Spleen (tissue), 7 donors: ENCODE measurements at regions not wholly inside any gene's neighbourhood (a gene's known extent, or its start where the extent isn't known, plus 50 kb on each side); places are given as distances from the start of the nearest gene placed in this dataset.

Experiments used
- POLR2AphosphoS5 ChIP-seq, 3 donors: sonication (generic); formaldehyde crosslinking; IDR thresholded peaks; one replicate each; pipeline ENCODE4 v1.5.1; 2017; ENCODE audit warnings: antibody characterized with exemption in 3 of 3
- TF ChIP-seq, protein P1 (sequence below), 11 experiments: fragments of 200-600 bp in 7 of 11; fragments of 450-650 bp in 4 of 11; sonication (generic) in 4 of 11; IDR thresholded peaks in 8 of 11; conservative IDR thresholded peaks in 3 of 11; 1 replicate in 7 of 11; 2 replicates in 4 of 11; pipeline versions ENCODE4 v1.4.0 to v1.8.0; 2016 to 2021; ENCODE audit warnings: antibody characterized with exemption in 11 of 11, inconsistent platforms in 4 of 11, mild to moderate bottlenecking in 1 of 11
- donor health status: DM: no; HTN: no; CAD: no; lungs with moderate emphysema.
- donor health status: DM: no; HTN: no; CAD: no.
- donor health status: DM: no; HTN: no; CAD: no.

- TF ChIP-seq, protein P1, sequence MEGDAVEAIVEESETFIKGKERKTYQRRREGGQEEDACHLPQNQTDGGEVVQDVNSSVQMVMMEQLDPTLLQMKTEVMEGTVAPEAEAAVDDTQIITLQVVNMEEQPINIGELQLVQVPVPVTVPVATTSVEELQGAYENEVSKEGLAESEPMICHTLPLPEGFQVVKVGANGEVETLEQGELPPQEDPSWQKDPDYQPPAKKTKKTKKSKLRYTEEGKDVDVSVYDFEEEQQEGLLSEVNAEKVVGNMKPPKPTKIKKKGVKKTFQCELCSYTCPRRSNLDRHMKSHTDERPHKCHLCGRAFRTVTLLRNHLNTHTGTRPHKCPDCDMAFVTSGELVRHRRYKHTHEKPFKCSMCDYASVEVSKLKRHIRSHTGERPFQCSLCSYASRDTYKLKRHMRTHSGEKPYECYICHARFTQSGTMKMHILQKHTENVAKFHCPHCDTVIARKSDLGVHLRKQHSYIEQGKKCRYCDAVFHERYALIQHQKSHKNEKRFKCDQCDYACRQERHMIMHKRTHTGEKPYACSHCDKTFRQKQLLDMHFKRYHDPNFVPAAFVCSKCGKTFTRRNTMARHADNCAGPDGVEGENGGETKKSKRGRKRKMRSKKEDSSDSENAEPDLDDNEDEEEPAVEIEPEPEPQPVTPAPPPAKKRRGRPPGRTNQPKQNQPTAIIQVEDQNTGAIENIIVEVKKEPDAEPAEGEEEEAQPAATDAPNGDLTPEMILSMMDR (IDR thresholded peaks at IDR 0.05 in 8 of 11, conservative IDR thresholded peaks at IDR 0.05 in 3 of 11) = no peak
- TF ChIP-seq POLR2AphosphoS5 (IDR thresholded peaks at IDR 0.05) = no peak
Observed at GRCh38 chr5:30620481-30621085, 572.9 kb upstream of the CDH6 start.
